CD4-positive, alpha-beta T cell (primary cell): ENCODE measurements at regions not wholly inside any gene's neighbourhood (a gene's known extent, or its start where the extent isn't known, plus 50 kb on each side); places are given as distances from the start of the nearest gene placed in this dataset.

Experiments used
- ATAC-seq: fragments of 200-7000 bp; cut with Tn5 transposase; one replicate; pipeline ENCODE4 v1.10.0; 2022; ENCODE audit warnings: mild to moderate bottlenecking; ENCODE audit not compliant: poor library complexity
- CTCF ChIA-PET: fragments of 350-600 bp; sonication (Branson Sonifier 250); formaldehyde crosslinking; loops from one replicate; lab custom pipeline; 2021; ENCODE audit warnings: antibody characterized with exemption, inconsistent platforms; lab: Charles Lee
- POLR2A ChIA-PET: fragments of 350-600 bp; sonication (Branson Sonifier 250); formaldehyde crosslinking; loops from one replicate; lab custom pipeline; 2021; ENCODE audit warnings: antibody characterized with exemption, inconsistent platforms; lab: Charles Lee
- DNase-seq, 14 experiments: peaks; one replicate each; pipeline ENCODE4 v3.0.0-alpha.2; 2013 to 2020; ENCODE audit warnings: mixed read lengths in 2 of 14
- H3K27ac ChIP-seq, 2 donors: one replicate each; pipeline versions ENCODE4 v1.5.1 to v1.7.0; 2013; ENCODE audit warnings: low read length in 2 of 2, low read depth in 1 of 2, mild to moderate bottlenecking in 1 of 2
- H3K27me3 ChIP-seq, 2 experiments: 1 replicate in 1 of 2; 2 replicates in 1 of 2; pipeline versions ENCODE4 v1.6.1 to v1.7.0; 2013; ENCODE audit warnings: low read length in 2 of 2, control low read depth in 1 of 2, mild to moderate bottlenecking in 1 of 2, moderate library complexity in 1 of 2; ENCODE audit not compliant: insufficient read depth in 2 of 2, control insufficient read depth in 1 of 2
- H3K36me3 ChIP-seq: one replicate; pipeline ENCODE4 v1.6.1; 2013; ENCODE audit warnings: low read length, control low read depth; ENCODE audit not compliant: insufficient read depth
- H3K4me1 ChIP-seq: one replicate; pipeline ENCODE4 v1.6.1; 2013; ENCODE audit warnings: low read length, control low read depth; ENCODE audit not compliant: insufficient read depth
- H3K4me3 ChIP-seq: one replicate; pipeline ENCODE4 v1.5.1; 2013; ENCODE audit warnings: mild to moderate bottlenecking, low read length, moderate library complexity
- H3K9me3 ChIP-seq, 2 experiments: 1 replicate in 1 of 2; 2 replicates in 1 of 2; pipeline versions ENCODE4 v1.6.1 to v1.7.0; 2013; ENCODE audit warnings: low read length in 2 of 2, mild to moderate bottlenecking in 2 of 2, control low read depth in 1 of 2, moderate library complexity in 1 of 2; ENCODE audit not compliant: control insufficient read depth in 1 of 2, insufficient read depth in 1 of 2
- H3K27ac Mint-ChIP-seq: one replicate; pipeline ENCODE4 v1.8.0; 2020; ENCODE audit warnings: mixed read lengths
- H3K27me3 Mint-ChIP-seq: one replicate; pipeline ENCODE4 v1.8.0; 2021; ENCODE audit warnings: mixed read lengths
- H3K36me3 Mint-ChIP-seq: one replicate; pipeline ENCODE4 v1.8.0; 2021; ENCODE audit warnings: low read depth, mixed read lengths
- H3K4me1 Mint-ChIP-seq: one replicate; pipeline ENCODE4 v1.8.0; 2021; ENCODE audit warnings: low read depth, mixed read lengths
- H3K4me3 Mint-ChIP-seq: one replicate; pipeline ENCODE4 v1.8.0; 2020; ENCODE audit warnings: mild to moderate bottlenecking, mixed read lengths
- H3K9me3 Mint-ChIP-seq: one replicate; pipeline ENCODE4 v1.8.0; 2020; ENCODE audit warnings: mixed read lengths
- intact Hi-C, 2 experiments: fragments of 100-400 bp; cut with DNase I in 1 of 2; cut with micrococcal nuclease in 1 of 2; formaldehyde crosslinking; loops; one replicate each; pipeline versions ENCODE4 v1.15.1 to v1.9.0; 2023 to 2025; cut with DNase I, micrococcal nuclease
- TF ChIP-seq, protein P1 (sequence below): fragments of 200-600 bp; IDR thresholded peaks from one replicate; pipeline ENCODE4 v1.8.0; 2022; ENCODE audit warnings: antibody characterized with exemption, mild to moderate bottlenecking

DNA sequence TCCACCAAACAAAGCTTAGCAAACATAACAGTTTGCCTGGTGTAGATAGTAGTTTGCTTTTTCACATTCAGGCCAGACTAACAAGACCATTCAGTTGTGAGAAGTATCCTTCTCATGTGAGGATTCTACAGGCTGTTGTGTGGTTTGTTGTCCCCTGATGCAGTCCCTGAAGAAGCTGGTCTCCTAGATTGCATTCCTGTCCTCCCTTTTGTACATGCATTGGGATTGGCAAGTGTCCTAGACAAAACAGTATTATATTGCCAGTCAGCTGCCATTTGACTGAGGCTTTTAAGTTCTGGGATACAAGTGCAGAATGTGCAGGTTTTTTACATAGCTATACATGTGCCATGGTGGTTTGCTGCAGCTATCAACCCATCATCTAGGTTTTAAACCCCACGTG lies 362.0 kb upstream of the IL12A start:
- ATAC-seq (no peak), DNase-seq (no peak)
- Histone ChIP-seq H3K27ac (no peak overlapping the region), H3K9me3 (no peaks in the 10 kb centered on the region), H3K27me3 (no peaks in the 10 kb centered on the region), H3K4me3 (no peak overlapping the region), H3K4me1 (no peaks in the 10 kb centered on the region), H3K36me3 (no peaks in the 10 kb centered on the region)
- Mint-ChIP-seq H3K9me3 (no peaks in the 10 kb centered on the region), H3K36me3 (no peaks in the 10 kb centered on the region), H3K27me3 (no peaks in the 10 kb centered on the region), H3K4me1 (no peaks in the 10 kb centered on the region), H3K27ac (no peak overlapping the region), H3K4me3 (no peak overlapping the region)
- ChIA-PET POLR2A (no interaction called here), CTCF (no interaction called here)
- intact Hi-C loops: no loop called here
- TF ChIP-seq, protein P1, sequence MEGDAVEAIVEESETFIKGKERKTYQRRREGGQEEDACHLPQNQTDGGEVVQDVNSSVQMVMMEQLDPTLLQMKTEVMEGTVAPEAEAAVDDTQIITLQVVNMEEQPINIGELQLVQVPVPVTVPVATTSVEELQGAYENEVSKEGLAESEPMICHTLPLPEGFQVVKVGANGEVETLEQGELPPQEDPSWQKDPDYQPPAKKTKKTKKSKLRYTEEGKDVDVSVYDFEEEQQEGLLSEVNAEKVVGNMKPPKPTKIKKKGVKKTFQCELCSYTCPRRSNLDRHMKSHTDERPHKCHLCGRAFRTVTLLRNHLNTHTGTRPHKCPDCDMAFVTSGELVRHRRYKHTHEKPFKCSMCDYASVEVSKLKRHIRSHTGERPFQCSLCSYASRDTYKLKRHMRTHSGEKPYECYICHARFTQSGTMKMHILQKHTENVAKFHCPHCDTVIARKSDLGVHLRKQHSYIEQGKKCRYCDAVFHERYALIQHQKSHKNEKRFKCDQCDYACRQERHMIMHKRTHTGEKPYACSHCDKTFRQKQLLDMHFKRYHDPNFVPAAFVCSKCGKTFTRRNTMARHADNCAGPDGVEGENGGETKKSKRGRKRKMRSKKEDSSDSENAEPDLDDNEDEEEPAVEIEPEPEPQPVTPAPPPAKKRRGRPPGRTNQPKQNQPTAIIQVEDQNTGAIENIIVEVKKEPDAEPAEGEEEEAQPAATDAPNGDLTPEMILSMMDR: no peak

DNA sequence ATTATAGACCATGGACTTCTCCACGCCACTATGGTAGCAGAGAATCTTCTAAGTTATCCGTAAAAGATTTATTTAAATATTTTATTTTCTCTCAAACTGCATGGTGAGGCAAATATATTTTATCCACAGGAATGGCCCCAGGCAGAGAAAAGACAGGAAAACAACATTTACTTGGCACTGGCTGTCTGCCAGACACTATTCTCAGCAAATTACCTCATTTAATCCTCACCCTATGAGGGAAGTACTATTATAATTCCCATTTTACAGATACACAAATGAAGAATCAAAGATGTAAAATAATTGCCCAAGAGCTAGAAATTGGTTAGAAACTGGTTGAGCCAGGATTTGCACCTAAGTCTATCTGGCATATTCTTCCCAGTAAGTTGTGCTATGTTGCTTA lies 361.4 kb upstream of the IL12A start:
- no peaks in the 10 kb centered on the region for H3K9me3 ChIP-seq
- H3K27me3 ChIP-seq: no peaks in the 10 kb centered on the region
- intact Hi-C loops: no loop called here
- no peaks in the 10 kb centered on the region for H3K36me3 ChIP-seq
- no peaks in the 10 kb centered on the region for H3K9me3 Mint-ChIP-seq
- POLR2A ChIA-PET: no interaction called here
- ATAC-seq (no peak), DNase-seq (no peak)
- TF ChIP-seq, protein P1: no peak
- H3K36me3 Mint-ChIP-seq: no peaks in the 10 kb centered on the region
- CTCF ChIA-PET: no interaction called here
- no peak overlapping the region for H3K27ac ChIP-seq
- H3K27me3 Mint-ChIP-seq: no peaks in the 10 kb centered on the region
- H3K4me1 Mint-ChIP-seq: no peaks in the 10 kb centered on the region
- no peak overlapping the region for H3K4me3 ChIP-seq
- no peak overlapping the region for H3K27ac Mint-ChIP-seq
- H3K4me1 ChIP-seq: no peaks in the 10 kb centered on the region
- H3K4me3 Mint-ChIP-seq: no peak overlapping the region

DNA sequence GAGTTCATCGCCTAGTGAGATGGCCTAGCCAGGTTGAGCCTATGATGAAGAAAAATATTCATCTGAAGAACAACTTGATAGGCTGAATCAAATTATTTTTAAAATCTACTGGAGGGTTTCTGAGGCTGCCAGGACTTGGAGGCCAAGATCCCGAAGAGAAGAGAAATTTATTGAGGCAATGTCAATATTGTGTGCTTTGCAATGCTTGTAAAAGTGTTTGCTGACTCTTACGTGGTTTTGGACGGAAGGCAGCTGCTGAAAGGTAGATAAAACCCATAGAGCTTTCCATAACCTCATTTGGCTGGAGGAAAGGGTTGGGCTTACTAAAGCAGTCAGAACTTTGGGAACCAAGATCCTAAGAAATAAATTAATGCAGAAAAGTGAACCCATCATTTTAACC lies 361.0 kb upstream of the IL12A start:
- POLR2A ChIA-PET: no interaction called here
- H3K27me3 Mint-ChIP-seq: no peaks in the 10 kb centered on the region

More for the DNA sequence above, 361.0 kb upstream of the IL12A start:
- Histone ChIP-seq H3K4me3 (no peak overlapping the region), H3K27ac (no peak overlapping the region), H3K36me3 (no peaks in the 10 kb centered on the region), H3K9me3 (no peaks in the 10 kb centered on the region), H3K4me1 (no peaks in the 10 kb centered on the region), H3K27me3 (no peaks in the 10 kb centered on the region)
- Mint-ChIP-seq H3K36me3 (no peaks in the 10 kb centered on the region), H3K4me3 (no peak overlapping the region), H3K4me1 (no peaks in the 10 kb centered on the region), H3K27ac (no peak overlapping the region), H3K9me3 (no peaks in the 10 kb centered on the region)
- intact Hi-C loops: no loop called here
- no peak for ATAC-seq
- DNase-seq: no peak
- CTCF ChIA-PET: no interaction called here
- TF ChIP-seq, protein P1: no peak
